DMS 273 (cell line): ENCODE measurements at regions not wholly inside any gene's neighbourhood (a gene's known extent, or its start where the extent isn't known, plus 50 kb on each side); places are given as distances from the start of the nearest gene placed in this dataset.
"Not testable (repeated sequence)": the region's sequence is repeated elsewhere in the genome, so short reads cannot be mapped to it uniquely, and the experiment has no call there.

Experiments
- DNase-seq: peaks from one replicate; lab custom pipeline; 2025; ENCODE audit not compliant: unreplicated experiment; lab: John Stamatoyannopoulos, UW

- DNase-seq, result no peak
These were observed 107.0 kb upstream of the DST start for GRCh38 chr6:56749632-56750151.

GRCh38 chr6:56746767-56747504 is 104.2 kb upstream of the DST start:
- DNase-seq, result peak; percentile 39

GRCh38 chr6:56745971-56746370 is 103.3 kb upstream of the DST start:
- DNase-seq, result no peak

GRCh38 chr6:56745081-56745480 is 102.4 kb upstream of the DST start:
- DNase-seq, result no peak

GRCh38 chr6:56744528-56744927 is 101.8 kb upstream of the DST start:
- DNase-seq, result no peak

GRCh38 chr6:56742122-56742791 is 99.6 kb upstream of the DST start:
- no peak for DNase-seq

- DNase-seq, result no peak
These were observed 98.8 kb upstream of the DST start for GRCh38 chr6:56741472-56741871.

GRCh38 chr6:56739836-56740815 is 97.4 kb upstream of the DST start:
- DNase-seq, result no peak

GRCh38 chr6:56736804-56737203 is 94.1 kb upstream of the DST start:
- no peak for DNase-seq

GRCh38 chr6:56734335-56734734 is 91.6 kb upstream of the DST start:
- DNase-seq, result no peak

- no peak for DNase-seq
These were observed 90.6 kb upstream of the DST start for GRCh38 chr6:56733211-56733697.

GRCh38 chr6:56732517-56732916 is 89.8 kb upstream of the DST start:
- DNase-seq, result no peak

GRCh38 chr6:56730663-56731529 is 88.2 kb upstream of the DST start:
- no peak for DNase-seq

GRCh38 chr6:56729719-56730118 is 87.0 kb upstream of the DST start:
- DNase-seq, result no peak

GRCh38 chr6:56729166-56729565 is 86.5 kb upstream of the DST start:
- DNase-seq, result not testable (repeated sequence)

- DNase-seq, result no peak
These were observed 84.6 kb upstream of the DST start for GRCh38 chr6:56727097-56727850.

GRCh38 chr6:56725254-56725653 is 82.6 kb upstream of the DST start:
- no peak for DNase-seq

GRCh38 chr6:56724455-56724854 is 81.8 kb upstream of the DST start:
- DNase-seq, result no peak

GRCh38 chr6:56720882-56721281 is 78.2 kb upstream of the DST start:
- peak; percentile 68 for DNase-seq
